ENCODE measurements at regions not wholly inside any gene's neighbourhood (a gene's known extent, or its start where the extent isn't known, plus 50 kb on each side); places are given as distances from the start of the nearest gene placed in this dataset.
"Not testable (repeated sequence)": the region's sequence is repeated elsewhere in the genome, so short reads cannot be mapped to it uniquely, and the experiment has no call there.

DNA sequence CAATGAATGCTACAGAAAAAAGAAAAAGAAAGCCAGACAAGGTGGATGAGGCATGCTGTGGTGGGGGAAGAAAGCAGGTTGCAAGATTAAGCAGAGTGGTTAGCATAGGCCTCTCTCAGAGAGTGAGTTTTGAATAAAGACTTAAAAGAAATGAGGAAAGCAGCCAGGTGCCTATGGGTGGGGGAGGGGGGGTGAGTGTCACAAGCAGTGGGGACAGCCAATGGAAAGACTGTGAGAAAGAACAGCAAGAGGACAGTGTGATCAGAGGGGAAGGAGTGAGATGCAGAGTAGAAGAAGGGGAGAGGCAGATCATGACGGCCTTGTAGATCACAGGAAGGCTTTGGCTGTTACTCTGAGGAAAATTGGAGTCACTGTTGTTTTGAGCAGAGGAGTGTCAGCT, 162.5 kb downstream of the SOX3 start:
- no peak for DNase-seq (ENCODE audit: low spot score)

DNA sequence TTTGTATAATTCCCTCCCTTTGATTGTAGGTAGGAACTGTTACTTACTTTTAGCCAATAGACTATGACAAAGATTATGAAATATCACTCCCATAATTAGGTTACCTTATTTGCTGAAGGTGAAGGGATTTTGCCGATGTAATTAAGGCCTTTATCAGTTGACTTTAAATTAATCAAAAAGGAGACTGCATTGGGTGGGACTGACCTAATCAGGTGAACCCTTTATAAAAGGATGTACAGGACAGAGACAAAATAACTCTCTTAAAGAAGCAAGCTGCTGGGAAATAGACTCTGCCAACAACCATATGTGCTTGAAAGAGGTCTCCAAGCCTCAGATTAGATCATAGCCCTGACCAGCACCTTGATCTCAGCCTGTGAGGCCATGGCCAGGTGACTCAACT, 167.6 kb downstream of the SOX3 start:
- DNase-seq (ENCODE audit: low spot score) = no peak

DNA sequence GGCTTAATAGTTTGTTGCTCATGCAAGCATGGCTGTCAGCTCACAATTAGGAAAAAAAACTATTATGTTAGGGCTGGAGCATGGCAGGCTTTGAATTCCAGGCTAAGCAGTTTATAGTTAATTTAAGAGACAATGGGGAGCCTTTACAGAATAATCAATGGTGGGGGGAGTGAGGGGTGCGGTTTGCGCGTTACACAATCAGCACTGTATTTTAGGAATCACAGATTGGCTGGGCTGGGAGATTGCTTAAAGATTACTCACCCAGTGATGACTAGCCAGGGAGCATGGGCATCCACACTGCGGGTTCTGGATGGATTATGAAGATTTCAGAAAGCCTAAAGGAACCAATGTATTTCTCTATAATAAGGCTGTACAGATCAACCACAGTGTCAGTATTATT, 186.6 kb downstream of the SOX3 start:
- no peak for DNase-seq (ENCODE audit: low spot score)

DNA sequence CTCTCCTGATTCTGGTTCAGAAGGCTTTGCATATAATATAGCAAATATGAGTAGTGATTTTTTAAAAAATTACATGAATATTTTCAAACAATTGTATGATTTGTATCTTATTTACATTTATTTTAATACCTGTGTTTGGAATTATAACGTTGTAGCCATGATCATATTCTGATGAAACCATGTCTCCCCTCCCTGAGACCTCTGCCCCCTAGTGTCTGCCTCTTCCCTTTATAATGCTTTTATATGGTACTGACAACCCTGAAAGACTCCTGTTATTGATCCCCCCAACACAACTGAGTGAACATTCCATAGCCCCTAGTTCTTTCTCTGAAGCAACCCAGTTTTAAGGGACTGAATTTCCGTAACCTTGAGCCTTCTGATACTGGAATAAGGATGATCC, 187.4 kb downstream of the SOX3 start:
- DNase-seq (ENCODE audit: low spot score) = no peak

DNA sequence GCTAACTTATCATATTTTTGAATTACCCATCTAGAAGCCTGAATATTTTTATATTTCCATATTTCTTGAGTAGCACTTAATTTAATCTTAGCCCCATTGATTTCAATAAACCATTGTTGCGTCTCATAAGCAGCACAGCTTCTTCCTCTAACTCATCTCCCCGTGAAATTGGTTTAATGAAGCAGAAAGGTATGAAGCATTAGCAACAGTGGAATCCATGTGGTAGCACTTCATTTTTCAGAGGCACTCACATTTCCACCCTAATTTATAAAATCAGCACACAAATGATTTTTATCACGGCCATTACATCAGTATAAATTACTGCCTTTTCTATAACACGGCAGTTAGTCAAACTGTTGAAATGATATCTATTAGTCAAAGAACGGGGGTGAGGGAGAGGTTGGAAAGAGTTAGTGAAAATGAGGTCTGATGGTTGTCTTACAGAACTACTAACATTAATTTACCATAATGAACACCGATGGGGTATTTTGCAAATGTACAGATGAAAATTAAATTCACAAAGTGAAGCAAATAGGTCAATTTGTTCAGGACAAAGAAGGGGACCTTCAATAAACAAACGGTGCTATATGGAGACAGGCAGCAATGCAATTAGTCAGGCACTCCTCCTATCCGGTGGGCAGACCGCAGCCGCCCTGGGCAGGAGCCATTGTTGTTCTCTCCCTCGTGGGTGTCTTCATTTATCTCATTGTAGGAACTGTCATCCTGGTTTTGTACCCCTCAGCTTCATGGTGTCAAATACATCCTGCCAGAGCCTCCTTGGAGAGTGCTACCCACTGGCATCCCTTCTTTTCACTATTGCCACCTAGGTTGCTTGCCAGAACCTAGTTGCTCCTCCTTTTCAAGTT, 205.7 kb downstream of the SOX3 start:
- no peak for DNase-seq (ENCODE audit: low spot score)

DNA sequence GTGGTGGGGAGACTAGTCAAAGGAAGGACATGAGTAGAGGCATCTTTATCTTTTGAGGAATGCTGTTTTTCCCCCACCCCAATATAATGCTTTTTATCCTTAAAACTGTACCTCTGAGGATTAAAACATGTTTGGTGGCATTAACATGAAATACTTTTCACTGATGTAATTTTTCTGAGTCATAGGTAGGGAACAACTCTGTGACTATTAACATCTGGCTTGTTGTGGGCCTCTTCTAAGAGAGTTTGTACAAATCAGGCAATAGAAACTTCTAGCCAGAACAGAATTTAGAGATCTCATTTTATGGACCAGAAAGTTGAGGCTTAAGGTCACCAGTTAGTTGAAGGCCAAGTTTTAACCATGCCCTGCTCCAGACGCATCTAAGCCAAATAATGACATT, 207.6 kb downstream of the SOX3 start:
- no peak for DNase-seq (ENCODE audit: low spot score)

DNA sequence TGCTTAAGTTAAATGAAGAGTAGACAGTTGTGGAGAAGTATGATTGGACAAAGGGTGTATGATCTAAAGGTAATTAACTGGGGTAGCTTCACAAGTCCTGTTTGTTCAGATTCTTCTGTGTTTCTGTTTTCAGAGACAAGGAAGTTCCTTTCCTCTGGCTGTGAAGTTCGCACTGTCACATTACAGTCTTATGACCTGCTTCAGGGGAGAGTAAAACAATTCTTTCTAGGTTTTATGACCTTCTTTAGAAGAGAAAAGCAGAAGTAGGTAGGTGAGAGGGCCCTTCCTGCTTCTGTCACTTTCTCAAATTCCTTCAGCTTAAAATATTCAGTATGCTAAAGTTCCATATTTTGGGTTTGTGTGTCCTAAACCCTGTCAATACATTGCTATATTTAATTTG, 211.9 kb downstream of the SOX3 start:
- no peak for DNase-seq (ENCODE audit: low spot score)

DNA sequence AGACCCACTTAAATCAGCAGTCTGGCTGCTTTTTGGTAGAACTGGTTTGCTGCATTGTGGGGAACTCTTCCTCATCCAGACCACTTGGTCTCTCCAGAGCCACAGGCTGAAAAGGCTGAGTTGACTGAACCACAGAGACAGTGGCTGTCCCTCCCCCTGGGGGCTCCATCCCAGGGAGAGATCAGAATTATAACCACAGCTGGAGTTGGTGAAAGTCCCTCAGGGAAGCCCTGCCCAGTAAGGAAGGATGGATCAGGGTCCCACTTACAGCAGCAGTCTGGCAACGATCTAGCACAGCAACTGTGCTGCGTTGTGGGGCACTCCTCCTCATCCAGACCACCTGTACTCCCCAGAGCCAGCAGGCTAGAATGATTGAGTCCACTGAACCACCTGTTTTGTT, 212.7 kb downstream of the SOX3 start:
- no peak for DNase-seq (ENCODE audit: low spot score)

DNA sequence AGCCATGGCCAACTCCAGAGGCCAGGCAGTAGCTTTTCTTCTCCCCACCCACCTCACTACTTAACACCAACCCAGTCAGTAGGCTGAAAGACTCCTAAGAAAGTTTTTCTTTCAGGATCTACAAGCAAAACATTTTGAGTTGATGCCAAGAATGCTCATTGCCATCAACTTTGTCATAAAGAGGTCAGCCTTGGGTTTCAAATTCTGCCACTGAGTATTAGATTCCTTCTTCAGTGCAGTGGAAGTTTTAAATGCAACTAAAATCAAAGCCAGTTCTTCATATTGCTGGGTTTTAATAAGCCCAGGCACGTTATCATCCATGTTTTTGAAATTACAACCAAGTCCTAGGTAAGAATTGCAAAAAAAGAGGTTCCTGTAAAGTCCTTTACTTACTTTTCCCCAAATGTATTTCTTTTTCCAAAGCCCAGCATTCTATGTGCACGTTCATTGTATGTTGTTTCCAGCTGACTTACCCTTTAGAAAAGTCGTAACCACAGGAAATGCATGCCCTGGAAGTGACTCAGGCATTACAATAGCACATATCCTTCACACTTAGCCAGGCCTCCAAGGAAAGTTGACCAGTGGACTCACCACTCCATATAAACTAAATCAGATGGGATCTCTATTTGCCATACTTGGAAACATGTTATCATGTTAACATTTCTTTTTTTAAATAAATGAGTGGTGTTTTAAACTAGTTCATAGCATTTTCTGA, 229.9 kb downstream of the SOX3 start:
- DNase-seq (ENCODE audit: low spot score) = no peak

DNA sequence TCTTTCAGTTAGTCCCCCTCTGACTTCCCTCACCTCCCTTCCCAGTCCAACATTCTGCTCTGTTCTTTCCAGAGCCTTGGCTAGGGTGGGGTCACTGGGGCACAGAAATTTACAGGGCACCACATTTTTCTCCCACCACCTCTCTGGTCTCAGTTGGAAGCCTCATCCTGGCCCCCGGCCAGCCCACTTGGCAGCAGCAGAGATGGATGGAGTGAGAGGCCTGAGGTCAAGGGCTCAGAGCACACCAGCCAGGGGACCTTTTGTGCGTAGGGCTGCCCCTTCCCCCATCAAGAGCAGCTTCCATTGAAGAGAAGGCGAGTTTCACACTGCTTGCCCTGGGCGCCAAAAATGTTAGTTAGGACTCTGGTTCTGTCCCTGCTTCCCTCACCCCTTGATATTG, 230.9 kb downstream of the SOX3 start:
- DNase-seq (ENCODE audit: low spot score) = no peak

DNA sequence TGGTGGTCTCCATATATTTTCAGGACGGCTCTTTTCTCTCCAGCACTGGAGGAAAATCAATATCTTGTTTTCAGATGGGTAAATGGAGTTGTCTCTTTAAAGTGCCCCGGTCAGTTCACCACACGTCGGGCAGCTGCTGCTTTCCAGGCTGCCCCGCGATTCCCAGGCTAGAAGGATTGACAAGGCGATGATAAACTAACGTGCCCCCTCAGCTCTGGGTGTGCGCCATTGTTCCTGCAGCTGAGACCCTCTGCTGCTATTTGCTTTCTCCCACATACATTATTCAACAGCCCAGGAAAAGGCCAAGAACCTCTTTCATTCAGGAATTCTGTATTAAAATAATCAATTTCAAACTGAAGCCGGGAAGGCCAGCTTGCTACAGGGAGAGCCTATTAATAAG, 254.5 kb downstream of the SOX3 start:
- DNase-seq (ENCODE audit: low spot score) = no peak

DNA sequence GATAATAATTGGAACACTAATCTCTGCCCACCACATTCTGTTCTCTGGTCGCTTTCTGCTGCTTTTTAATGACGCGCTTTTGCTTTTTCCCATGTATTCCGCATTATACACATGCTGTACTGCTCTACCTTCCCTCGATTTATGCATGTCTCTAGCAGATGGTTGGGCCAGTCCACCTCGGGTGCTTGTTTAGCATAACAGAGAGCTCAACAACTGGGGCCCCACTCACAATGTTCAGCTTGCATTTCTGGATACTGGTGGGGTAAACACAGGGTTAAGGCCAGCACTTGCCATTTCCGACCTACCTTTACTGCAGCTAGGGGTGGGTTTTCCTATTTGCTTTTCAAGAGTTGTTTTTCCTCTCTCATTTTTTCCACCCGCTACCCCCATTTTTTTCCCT, 255.8 kb downstream of the SOX3 start:
- DNase-seq (ENCODE audit: low spot score) = no peak

DNA sequence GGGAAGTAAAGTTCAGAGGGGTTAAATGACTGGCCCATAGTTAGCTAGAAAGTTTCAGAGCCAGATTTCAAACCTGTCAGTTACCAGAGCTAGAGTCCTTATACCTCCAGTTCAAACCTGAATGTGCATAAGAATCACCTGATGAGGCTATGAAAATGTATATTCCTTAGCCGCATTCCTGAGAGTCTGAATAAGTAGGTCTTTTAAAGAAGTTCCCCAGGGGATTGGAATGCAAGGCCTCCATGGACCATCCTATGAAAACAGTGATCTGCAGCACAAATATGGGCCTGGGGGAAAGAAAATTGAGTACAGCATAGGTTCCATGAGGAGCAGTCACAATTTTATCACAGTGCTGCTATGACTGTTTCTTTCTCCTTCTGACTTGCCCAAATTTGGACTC, 263.9 kb upstream of the CXorf66 start:
- DNase-seq (ENCODE audit: low spot score) = no peak

DNA sequence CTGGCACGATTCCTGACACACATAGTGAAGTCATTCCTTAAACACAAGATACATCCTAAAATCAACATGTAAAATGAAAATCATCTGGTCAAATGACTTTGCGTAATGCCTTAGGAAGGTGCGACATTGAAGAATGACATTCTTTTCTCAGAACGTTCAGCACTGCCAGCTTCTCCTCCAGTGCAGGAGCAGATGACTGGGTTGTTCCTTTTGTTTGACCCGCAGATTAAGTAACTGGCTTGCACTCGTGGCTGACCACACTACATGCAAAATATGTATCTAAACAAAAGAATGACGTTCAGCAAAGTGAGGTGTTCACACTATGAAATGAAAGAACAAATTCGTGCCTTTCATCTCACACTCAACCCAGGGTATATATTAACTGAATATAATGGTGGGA, 260.7 kb upstream of the CXorf66 start:
- DNase-seq (ENCODE audit: low spot score) = not testable (repeated sequence)

DNA sequence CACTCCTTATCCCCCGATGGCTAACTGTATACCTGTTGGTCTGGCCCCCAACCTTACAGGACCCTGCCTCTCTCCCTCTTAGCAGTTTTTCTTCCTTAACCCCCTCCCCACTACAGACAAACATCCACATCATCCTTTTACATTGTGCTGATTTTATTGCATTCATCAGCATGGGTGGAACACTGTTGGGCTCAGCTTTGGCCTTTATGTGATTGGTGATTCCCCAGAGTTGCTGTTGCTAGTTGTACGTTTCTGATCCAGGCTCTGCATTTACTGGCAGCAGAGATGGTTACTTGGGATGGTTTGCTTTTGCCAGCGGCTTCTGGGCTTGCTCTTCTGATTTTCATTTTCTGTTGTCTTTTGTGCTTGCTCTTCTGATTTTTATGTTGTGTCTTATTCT, 250.6 kb upstream of the CXorf66 start:
- DNase-seq (ENCODE audit: low spot score) = not testable (repeated sequence)

DNA sequence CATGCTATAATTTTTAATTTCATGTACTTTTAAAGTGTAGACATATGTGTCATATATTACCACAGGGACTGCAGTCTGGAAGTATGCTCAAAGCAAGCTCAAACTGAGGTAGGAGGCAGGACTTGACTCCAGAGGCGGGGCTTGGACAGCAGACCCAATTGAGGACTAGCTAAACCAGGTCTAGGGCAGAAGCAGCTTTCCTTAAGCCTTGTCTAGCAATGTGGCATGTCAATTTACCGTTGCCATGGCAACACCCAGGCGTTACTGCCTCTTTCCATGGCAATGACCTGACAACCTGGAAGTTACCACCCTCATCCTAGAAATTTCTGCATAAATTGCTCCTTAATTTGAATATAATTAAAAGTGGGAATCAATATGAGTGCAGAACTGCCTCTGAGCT, 249.2 kb upstream of the CXorf66 start:
- not testable (repeated sequence) for DNase-seq (ENCODE audit: low spot score)

DNA sequence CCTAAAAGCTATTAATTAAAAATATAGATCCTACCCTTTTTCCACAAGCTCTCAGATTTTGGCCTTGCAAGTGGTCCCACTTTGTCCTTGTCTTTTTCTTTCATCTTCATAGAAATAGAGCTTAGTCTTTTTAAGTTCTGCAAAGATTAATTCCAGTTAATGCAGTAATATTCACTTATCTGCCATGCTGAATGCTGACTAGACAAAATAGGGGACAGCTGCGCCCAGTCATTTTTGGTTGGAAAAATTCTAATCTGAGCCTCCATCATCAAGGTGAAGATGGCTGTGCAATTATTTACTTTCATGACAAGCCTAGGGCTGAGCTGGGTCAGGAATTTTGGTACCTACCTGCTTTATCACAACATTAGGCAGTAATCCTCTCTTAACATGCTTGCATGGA, 241.3 kb upstream of the CXorf66 start:
- DNase-seq (ENCODE audit: low spot score) = no peak

DNA sequence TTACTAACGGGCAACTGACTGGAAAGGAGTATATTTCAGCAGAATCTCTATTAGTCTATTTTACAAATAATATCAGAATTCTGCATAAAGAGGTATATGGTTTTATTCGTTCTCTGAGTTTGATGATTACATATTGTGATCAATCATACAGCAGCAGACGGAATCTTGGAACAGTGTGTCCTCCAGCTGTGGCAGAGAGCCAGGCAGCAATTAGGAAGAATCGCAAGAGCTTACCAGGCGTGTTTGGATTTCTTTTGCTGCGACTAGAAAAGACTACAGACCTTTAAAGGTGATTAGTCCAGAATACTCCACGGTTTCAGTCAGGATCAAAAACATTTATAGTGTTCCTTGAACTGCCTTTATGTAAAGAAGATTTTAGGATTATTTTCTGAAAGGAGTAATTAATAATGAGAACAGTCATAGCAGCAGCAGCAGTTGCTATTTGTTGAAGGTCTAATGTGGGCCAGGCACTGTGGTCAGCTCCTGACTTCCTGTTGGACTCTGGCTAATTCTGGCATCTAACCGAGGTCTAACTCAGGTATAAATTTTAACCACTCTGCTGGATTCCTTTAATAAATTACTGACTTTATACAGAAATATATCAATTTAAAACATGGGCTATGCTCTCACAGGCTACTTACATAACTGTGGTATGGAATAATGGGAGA, 225.3 kb upstream of the CXorf66 start:
- DNase-seq (ENCODE audit: low spot score) = no peak

DNA sequence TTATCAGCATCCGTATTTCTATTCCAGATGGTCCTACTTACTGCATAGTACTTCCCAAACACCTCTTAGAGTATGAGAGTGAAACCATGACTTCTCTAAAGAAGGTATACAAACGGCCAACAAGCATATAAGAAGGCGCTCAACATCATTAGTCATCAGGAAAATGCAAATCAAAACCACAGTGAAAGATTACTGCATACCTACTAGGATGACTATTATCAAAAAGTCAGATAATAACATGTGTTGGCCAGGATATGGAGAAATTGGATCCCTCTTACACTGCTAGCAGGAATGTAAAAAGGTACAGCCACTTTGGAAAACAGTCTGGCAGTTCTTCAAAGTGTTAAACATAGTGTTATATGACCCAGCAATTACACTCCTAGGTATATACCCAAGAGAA, 215.3 kb upstream of the CXorf66 start:
- no peak for DNase-seq (ENCODE audit: low spot score)

DNA sequence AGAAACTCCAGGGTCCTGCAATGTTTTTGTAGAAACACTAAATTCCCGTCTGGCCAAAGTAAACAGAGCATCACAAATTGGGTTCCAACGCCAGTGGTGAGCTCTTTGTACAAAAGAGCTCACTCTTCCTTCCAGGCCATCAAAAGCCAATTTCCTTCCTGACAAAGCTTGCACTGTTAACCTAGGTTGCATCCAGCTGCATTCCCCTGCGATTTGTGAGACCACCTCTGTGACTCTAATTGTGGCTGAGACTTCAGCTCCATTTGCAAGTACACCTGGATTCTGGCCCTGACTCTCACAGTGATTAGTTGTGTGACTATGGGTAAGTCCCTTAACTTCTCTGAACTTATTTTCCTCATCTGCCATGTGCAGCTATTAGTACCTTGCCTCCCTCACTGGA, 212.5 kb upstream of the CXorf66 start:
- DNase-seq (ENCODE audit: low spot score) = no peak

DNA sequence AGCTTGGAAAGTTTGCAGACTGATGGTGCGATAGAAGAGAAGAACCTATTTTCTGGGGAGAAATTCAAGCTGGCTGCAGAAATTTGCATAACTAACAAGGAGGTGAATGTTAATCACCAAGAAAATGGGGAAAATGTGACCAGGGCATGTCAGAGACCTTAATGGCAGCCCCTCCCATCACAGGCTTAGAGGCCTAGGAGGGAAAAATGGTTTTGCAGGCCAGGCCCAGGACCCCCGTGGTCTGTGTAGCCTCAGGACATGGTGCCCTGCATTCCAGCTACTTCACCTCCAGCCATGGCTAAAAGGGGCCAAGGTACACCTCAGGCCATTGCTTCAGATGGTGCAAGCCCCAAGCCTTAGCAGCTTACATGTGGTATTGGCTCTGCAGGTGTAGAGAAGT, 207.1 kb upstream of the CXorf66 start:
- no peak for DNase-seq (ENCODE audit: low spot score)

DNA sequence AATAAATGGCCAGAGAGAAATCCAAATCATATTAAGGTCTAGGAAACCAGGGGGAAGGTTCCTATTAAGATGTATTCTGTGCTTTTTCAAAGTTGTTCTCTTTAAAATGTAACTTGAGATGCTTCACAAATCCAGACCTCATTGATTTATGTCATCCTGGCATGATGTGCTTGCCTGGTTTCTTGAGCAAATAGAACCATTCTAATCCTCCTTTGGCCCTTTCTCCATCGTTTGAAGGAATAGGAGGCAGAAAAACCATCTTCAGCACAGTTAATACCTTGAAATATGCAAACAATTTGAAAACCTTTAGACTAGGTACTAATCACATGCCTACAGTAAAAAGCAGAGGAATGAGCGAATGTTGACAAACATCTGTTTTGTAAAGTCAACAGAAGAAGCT, 202.2 kb upstream of the CXorf66 start:
- no peak for DNase-seq (ENCODE audit: low spot score)

DNA sequence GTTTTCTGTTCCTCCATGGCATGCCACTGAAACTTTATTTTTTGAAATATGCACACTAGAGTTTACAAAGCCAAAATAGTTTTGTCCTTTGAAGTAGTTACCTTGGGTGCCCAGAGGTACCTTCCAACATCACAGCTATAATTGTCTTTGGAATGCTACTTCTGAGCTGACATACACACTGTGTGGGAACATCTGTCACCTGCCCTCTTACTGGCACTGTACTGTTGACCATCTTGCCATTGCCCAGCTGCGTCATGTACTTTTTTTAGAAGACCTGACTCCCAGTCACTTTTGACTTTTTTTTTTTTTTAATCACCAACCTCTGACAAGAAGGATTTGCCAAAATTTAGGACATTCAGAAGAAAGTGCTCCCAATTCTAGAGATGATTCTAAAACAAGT, 200.5 kb upstream of the CXorf66 start:
- no peak for DNase-seq (ENCODE audit: low spot score)
